Mucosa of descending colon (tissue), 3 donors: ENCODE measurements at regions not wholly inside any gene's neighbourhood (a gene's known extent, or its start where the extent isn't known, plus 50 kb on each side); places are given as distances from the start of the nearest gene placed in this dataset.
A peak's percentile ranks its signal among the peaks of the same experiment; 100 is the strongest.
"Not testable (repeated sequence)": the region's sequence is repeated elsewhere in the genome, so short reads cannot be mapped to it uniquely, and the experiment has no call there.

ENCODE experiments used
- ATAC-seq: fragments of 200-7000 bp; cut with Tn5 transposase; one replicate; pipeline ENCODE4 v1.9.1; 2020; ENCODE audit warnings: mild to moderate bottlenecking, moderate library complexity
- DNase-seq, 3 donors: peaks; one replicate each; pipeline ENCODE4 v3.0.0-alpha.2; 2020
- H3K36me3 ChIP-seq: fragments of 200-600 bp; one replicate; pipeline ENCODE4 v1.8.0; 2021; ENCODE audit warnings: low read depth, mild to moderate bottlenecking
- H3K4me1 ChIP-seq: fragments of 200-600 bp; one replicate; pipeline ENCODE4 v1.8.0; 2021; ENCODE audit warnings: low read depth, mild to moderate bottlenecking
- H3K4me3 ChIP-seq: fragments of 200-600 bp; one replicate; pipeline ENCODE4 v1.8.0; 2021; ENCODE audit warnings: mild to moderate bottlenecking
- H3K9me3 ChIP-seq: fragments of 200-600 bp; one replicate; pipeline ENCODE4 v1.8.0; 2021; ENCODE audit warnings: mild to moderate bottlenecking
- CTCF ChIP-seq: fragments of 200-600 bp; IDR thresholded peaks from one replicate; pipeline ENCODE4 v1.8.0; 2022; ENCODE audit warnings: antibody characterized with exemption, mild to moderate bottlenecking
- intact Hi-C, 2 donors: fragments of 100-400 bp; cut with DNase I in 1 of 2; cut with micrococcal nuclease in 1 of 2; formaldehyde crosslinking; loops; one replicate each; pipeline versions ENCODE4 v1.11.0 to v1.11.1; 2022; cut with DNase I, micrococcal nuclease
- donor health status: DM: no; HTN: no; CAD: no; lungs with moderate emphysema.
- donor health status: DM: no; HTN: no; CAD: no.
- donor health status: DM: no; HTN: yes; CAD: no.

- peak; percentile 19 for TF ChIP-seq CTCF
- intact Hi-C loops = loop anchor here in 1 of 2 donors (5.0 kb wide), 1 partner anchor 195 kb away; no protein-coding TSS in a partner anchor
Measured at GRCh38 chr4:22607382-22607781, 85.4 kb upstream of the GBA3 start.

GRCh38 chr4:22609951-22610525, 82.7 kb upstream of the GBA3 start:
- not testable (repeated sequence) for H3K4me1 ChIP-seq, ATAC-seq, H3K4me3 ChIP-seq, H3K9me3 ChIP-seq, DNase-seq, H3K36me3 ChIP-seq
- intact Hi-C loops = loop anchor here in 1 of 2 donors (5.0 kb wide), 1 partner anchor 198 kb away; no protein-coding TSS in a partner anchor

More at GRCh38 chr4:22607382-22607781, 85.4 kb upstream of the GBA3 start:
- Histone ChIP-seq H3K9me3 (no peaks in the 10 kb centered on the region), H3K36me3 (no peaks in the 10 kb centered on the region), H3K4me3 (no peak overlapping the region), H3K4me1 (no peaks in the 10 kb centered on the region)
- ATAC-seq (peak; percentile 99), DNase-seq (peak; percentile 56 to 75 (median 64))

GRCh38 chr4:22614114-22614513, 78.6 kb upstream of the GBA3 start:
- Histone ChIP-seq H3K36me3 (no peaks in the 10 kb centered on the region), H3K9me3 (no peaks in the 10 kb centered on the region), H3K4me1 (no peaks in the 10 kb centered on the region), H3K4me3 (no peak overlapping the region)
- no peak for ATAC-seq
- DNase-seq = no peak
- no peak for TF ChIP-seq CTCF
- intact Hi-C loops = no loop called here

- H3K4me3 ChIP-seq = no peak overlapping the region
- no peaks in the 10 kb centered on the region for H3K4me1 ChIP-seq
- no peaks in the 10 kb centered on the region for H3K36me3 ChIP-seq
- no peaks in the 10 kb centered on the region for H3K9me3 ChIP-seq
- ATAC-seq (no peak), DNase-seq (no peak)
- intact Hi-C loops = no loop called here
- TF ChIP-seq CTCF = no peak
Measured at GRCh38 chr4:22616516-22616915, 76.2 kb upstream of the GBA3 start.

- H3K4me3 ChIP-seq, intact Hi-C loops, H3K9me3 ChIP-seq, H3K4me1 ChIP-seq, DNase-seq, ATAC-seq, H3K36me3 ChIP-seq: not testable (repeated sequence)
Measured at GRCh38 chr4:22620144-22620543, 72.6 kb upstream of the GBA3 start.

- H3K4me3 ChIP-seq, ATAC-seq, H3K9me3 ChIP-seq, H3K4me1 ChIP-seq, DNase-seq, H3K36me3 ChIP-seq, intact Hi-C loops: not testable (repeated sequence)
Measured at GRCh38 chr4:22621970-22622369, 70.8 kb upstream of the GBA3 start.

GRCh38 chr4:22624002-22624401, 68.7 kb upstream of the GBA3 start:
- intact Hi-C loops, DNase-seq, H3K4me3 ChIP-seq, H3K9me3 ChIP-seq, ATAC-seq, H3K36me3 ChIP-seq, H3K4me1 ChIP-seq: not testable (repeated sequence)

GRCh38 chr4:22625311-22625710, 67.4 kb upstream of the GBA3 start:
- no peaks in the 10 kb centered on the region for H3K9me3 ChIP-seq
- ATAC-seq = no peak
- no peaks in the 10 kb centered on the region for H3K36me3 ChIP-seq
- DNase-seq = no peak
- intact Hi-C loops = no loop called here
- H3K4me1 ChIP-seq = no peaks in the 10 kb centered on the region
- no peak overlapping the region for H3K4me3 ChIP-seq
- TF ChIP-seq CTCF = no peak

GRCh38 chr4:22627851-22628250, 64.9 kb upstream of the GBA3 start:
- H3K4me1 ChIP-seq, H3K36me3 ChIP-seq, ATAC-seq, H3K9me3 ChIP-seq, H3K4me3 ChIP-seq, intact Hi-C loops, DNase-seq: not testable (repeated sequence)

- ATAC-seq, H3K36me3 ChIP-seq, H3K4me3 ChIP-seq, H3K4me1 ChIP-seq, intact Hi-C loops, DNase-seq, H3K9me3 ChIP-seq: not testable (repeated sequence)
Measured at GRCh38 chr4:22630161-22630975, 62.4 kb upstream of the GBA3 start.
